Ureter (tissue), 1 donor: ENCODE measurements at regions not wholly inside any gene's neighbourhood (a gene's known extent, or its start where the extent isn't known, plus 50 kb on each side); places are given as distances from the start of the nearest gene placed in this dataset.

Experiments used
- DNase-seq: peaks from one replicate; pipeline ENCODE4 v3.0.0-alpha.2; 2020; ENCODE audit warnings: low spot score
- donor health status: DM: yes; HTN: yes; CAD: no.

DNA sequence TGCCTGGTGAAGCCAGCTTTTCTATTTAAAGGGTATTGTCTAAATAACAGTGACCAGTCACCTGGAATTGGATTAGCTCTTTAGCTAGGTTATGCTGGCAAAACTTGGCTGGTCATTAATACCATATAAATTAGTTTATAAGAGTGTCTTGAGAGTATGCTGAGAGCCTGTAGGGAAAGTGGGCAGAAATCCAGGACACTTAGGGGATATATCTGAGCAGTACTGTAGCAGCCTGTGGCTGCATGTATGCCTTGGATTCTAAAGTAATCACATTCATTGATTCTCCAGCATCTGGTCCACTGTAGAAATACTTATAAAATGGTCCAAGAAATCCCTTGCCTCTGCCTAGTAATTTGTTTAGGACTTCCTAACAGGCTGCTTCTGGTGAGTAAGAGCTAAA is 288.9 kb upstream of the DMAC1 start:
- no peak for DNase-seq

DNA sequence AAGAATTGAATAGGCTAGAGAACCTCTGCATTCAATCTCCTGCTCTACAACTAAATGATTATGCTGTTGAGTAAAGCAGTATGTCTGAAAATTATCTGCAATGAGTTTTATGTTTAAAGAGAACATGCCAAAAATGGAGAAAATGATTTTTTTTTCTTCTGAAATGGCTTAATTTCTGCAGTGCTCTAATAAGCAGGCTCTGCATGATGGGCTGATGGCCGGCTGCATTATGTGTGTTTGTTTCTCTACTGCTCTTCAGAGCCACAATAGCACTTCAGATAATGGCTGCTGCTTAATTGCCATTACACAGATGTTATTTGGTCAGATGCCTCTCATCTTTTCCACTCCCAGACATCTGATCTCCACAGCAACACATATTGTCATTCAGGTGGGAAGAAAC is 286.4 kb upstream of the DMAC1 start:
- DNase-seq: no peak

DNA sequence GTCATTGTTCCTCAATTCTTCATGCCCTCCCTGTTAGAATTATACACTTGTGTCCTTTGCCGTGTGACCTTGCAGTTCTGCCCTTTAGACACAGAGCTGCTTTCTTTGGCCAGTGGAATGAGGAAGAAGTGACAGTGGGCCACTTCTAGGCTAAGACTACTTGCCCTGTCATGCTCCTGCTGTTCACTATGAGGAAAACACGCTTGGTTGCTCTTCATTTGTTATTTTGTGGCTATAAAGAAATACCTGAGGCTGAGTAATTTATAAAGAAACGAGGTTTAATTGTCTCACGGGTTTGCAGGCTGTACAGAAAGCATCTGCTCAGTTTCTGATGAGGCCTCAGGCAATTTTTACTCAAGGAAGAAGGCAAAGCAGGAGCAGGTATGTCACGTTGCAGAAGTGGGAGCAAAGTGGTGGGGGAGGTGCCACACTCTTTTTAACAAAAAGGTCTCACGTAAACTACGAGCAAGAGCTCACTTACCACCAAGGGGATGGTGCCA is 279.1 kb upstream of the DMAC1 start:
- no peak for DNase-seq

GRCh38 chr9:8074713-8075286 is 275.2 kb upstream of the DMAC1 start:
- DNase-seq: no peak

- DNase-seq: no peak
These were observed 271.8 kb upstream of the DMAC1 start for GRCh38 chr9:8071445-8071798.

GRCh38 chr9:8070779-8071444 is 271.3 kb upstream of the DMAC1 start:
- no peak for DNase-seq

- DNase-seq: no peak
These were observed 262.9 kb upstream of the DMAC1 start for GRCh38 chr9:8062459-8062858.

DNA sequence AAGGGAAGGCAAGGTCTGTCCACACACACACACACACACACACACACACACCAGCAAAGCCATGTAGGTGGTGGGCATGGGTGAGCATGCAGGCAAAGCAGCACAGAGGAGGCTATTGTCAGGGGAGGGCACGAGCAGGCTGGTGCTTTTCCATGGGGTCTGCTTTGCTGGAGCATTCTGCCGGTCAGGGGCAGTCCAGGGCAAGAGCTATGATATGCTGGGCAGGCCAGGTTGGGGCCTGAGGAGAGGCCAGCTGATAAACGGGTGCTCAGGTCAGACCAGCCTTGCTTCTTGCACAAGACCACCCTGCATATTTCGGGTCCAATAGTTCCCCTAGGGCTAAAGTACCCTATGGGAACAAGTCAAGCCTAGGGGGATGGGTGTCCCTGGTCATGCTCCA is 253.9 kb upstream of the DMAC1 start:
- no peak for DNase-seq

DNA sequence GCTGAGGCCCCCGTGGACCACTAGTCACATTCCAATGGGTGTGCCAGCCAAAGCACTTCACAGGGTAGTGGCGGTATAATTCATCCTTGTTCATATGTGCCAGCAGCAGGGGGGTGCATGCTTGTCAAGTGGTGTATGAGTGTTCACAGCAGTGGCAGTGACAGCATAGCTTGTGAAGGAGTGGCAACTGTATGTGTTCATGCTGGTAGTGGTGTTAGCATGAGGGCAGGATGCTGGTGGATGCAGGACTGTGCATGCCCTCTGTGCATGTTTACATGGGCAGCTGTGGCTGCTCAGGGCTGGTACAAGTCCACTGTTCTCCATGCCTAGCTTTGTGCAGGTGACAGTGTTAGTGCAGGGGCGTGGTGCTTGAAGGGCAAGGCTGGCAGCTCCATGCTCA is 253.4 kb upstream of the DMAC1 start:
- no peak for DNase-seq

DNA sequence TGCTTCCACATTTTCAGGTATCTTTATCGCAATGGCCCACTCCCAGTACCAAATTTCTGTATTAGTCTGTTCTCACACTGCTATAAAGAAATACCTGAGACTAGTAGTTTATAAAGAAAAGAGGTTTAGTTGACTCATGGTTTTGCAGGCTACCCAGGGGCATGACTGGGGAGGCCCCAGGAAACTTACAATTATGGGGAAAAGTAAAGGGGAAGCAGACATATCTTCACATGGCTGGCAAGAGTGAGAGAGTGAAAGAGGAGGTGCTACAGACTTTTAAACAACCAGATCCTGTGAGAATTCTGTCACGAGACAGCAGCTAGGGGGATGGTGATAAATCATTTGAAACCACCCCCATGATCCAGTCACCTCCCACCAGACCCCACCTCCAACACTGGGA is 238.2 kb upstream of the DMAC1 start:
- DNase-seq: no peak

- DNase-seq: no peak
These were observed 237.4 kb upstream of the DMAC1 start for GRCh38 chr9:8036914-8037524.

GRCh38 chr9:8033794-8034193 is 234.2 kb upstream of the DMAC1 start:
- DNase-seq: no peak

DNA sequence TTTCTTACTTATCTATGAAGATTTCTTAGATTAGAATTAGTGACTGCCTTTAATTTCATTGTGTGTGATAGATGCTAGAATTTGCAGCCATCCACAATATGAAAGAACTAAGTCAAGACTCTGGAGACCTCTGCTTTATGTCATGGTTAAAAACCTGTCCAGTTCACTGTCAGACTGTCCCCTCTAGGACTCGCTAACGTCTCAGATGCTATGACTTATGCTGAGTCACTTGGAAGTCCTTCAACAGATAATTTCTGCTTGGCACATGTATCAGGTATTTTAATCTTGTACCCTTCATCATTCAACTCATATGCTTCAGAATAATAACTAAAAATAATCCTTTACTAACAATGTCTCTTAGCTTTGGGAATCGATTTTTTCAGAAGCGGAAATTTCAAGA is 230.5 kb upstream of the DMAC1 start:
- DNase-seq: no peak

DNA sequence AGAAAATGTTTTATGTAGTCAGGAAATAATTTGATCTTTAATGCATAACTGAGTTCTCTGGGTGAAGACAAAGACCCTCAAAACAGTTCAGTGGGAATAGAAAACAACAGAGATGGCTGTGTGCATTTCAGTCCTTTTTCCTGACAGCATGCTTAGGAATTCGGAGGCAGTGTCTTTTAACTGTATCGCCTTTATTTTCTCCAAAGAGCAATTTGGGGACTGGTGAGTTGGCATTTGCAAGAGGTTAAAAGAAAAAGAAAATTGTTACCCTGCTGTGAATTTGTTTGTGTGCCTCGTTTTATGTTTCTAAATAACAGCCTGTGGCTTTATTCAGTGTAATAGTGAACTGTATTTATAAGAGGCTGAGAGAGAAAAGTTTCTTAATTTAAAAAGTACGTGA is 227.8 kb upstream of the DMAC1 start:
- DNase-seq: no peak

GRCh38 chr9:8025551-8025950 is 226.0 kb upstream of the DMAC1 start:
- no peak for DNase-seq

DNA sequence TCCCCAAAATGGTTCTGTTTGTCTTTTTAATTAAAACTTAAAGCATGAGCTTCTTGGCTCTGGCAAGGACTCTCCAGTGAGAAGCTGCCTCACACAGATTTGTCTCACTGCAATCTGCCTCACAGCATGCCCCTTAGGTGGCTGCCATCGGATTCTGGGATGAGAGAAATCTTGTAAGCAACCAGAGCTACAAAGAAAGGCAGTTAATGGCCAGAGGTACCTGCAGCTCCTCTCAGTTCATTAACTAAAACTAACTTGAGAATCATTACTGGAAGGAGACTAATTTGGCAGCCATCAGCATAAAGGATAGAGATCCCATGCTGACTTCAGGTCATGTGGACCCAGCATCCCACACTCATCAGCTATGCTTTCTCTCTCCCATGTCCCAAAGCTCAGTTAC is 220.6 kb upstream of the DMAC1 start:
- no peak for DNase-seq

GRCh38 chr9:8019636-8020035 is 220.1 kb upstream of the DMAC1 start:
- DNase-seq: no peak

DNA sequence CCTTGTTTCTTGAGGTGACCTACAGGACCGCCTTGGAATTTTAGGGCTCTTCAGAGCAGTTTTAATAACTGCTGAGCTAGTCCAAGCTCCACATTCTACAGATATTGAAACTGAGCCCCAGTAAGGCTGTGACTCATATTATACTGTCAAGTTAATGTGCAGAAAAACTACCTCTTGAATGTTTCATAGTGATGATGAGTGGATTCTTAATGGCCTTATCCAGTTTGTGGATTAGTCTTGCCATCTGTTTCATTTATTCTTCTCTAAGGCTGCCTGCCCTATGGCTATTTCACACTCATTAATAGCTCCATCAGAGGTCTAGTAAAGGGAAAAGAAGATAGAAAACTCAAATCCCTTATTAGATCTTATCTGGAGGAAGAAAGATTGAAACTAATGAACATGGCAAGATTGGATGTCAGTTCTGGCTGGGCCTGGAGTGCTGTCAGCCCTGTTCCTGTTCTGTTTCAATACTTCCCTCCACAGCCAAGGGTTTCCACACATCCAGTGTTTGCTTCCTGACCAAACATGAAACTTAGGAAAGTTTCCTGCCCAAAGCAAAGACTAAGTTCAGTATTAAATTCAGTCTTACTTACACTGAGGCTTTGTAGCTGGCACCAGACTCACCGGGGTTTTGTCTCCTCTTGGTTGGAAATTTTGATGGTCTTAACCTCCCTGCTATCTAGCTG is 215.6 kb upstream of the DMAC1 start:
- no peak for DNase-seq

DNA sequence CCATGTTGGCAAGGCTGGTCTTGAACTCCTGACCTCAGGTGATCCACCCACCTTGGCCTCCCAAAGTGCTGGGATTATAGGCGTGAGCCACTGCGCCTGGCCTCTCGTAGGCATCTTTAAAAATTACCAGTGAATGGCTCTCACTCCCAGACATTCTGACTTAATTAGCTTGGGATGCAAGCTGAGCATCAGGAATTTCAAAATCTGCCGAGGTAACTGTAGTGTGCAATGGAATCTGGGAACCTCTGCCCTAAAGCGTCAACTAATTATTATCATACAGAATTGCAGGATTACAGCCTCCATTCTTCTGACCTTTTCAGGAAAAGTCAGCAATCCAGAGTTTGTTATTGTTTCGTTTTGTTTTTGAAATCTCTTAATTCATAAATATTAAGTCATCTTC is 213.4 kb upstream of the DMAC1 start:
- no peak for DNase-seq

DNA sequence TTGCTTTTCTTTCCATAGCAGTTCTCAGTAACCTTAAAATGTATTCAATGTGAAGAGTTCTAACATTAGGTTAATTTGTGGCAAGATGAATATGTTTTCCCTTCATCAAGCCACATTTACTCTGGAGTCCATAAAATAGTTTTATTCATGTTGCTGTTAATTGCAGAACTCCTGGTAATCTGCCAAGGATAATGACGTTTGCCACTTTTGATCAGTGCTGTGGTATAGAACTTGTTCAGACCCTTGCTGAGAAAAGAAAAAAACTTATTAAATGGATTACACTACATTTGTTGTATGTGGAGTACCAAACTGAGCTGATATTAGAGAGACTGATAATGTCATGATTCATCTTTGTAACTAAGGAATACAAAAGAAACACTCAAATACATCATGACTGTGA is 212.4 kb upstream of the DMAC1 start:
- DNase-seq: no peak

DNA sequence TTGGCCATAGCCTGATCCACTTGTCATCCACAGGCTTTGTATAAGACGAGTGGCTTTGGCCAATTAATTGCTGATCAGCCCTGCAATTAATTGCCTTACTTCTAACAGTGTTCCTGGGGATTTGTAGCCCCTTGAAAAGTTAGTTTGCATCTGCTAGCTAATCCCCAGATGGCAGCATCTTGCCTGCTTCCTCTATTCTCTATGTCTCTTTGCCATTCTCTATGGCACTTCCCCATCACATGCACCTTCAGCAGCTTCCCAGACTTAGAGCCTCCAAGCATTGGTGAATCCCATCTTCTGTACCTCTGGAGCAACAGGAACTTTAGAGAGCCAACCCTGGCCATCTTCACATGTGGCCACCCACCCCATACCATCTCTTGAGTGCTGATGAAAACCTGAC is 197.0 kb upstream of the DMAC1 start:
- DNase-seq: no peak

- no peak for DNase-seq
These were observed 189.2 kb upstream of the DMAC1 start for GRCh38 chr9:7988644-7989280.

- no peak for DNase-seq
These were observed 185.1 kb upstream of the DMAC1 start for GRCh38 chr9:7984692-7985091.
